ENCODE measurements at regions not wholly inside any gene's neighbourhood (a gene's known extent, or its start where the extent isn't known, plus 50 kb on each side); places are given as distances from the start of the nearest gene placed in this dataset.

DNA sequence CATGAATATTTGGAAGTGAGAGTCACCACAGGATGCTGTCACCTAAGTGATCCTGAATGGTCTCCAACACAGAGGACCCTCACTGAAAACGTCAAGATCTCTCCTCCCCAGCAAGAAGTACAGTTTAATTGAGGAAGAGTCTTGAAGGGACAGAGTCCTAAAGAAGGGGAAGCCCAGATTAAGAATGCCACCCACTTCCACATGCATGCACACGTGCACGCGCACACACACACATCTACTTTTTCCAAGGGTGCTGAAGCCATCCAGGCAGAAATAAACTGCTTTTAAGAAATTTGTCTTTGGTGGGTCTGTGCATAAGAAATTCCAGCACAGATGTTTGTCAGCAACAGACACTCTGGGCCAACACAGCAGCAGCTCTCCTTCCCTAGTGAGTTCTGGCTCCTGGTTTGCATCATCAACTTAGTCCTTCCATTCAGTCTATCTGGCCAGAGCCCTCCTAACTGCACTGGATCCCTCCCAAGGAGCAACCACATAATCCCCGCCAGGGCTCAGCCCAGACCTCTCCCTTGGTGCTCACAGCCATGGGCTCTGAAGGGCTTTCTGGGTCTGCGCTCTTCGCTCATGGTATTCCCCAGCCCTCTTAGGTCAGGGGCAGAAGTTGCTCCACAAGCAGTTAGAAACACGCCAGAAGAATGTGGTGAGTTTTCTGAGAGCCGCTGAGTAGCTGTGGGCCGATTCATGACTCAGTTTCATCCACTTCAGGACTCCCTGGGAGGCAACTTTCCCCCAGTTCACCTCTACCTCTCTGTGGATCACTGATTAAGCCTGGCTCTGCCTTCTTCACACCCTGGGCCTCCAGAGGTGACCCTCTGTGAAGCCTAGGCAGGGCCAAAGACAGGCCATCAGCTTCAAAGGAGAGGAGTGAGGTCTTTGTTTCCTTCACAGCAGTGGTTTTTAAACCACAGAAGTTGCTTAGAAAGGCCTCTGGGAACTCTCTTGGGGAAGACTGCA is 132.6 kb upstream of the LIPC start:
- DNase-seq = no peak

DNA sequence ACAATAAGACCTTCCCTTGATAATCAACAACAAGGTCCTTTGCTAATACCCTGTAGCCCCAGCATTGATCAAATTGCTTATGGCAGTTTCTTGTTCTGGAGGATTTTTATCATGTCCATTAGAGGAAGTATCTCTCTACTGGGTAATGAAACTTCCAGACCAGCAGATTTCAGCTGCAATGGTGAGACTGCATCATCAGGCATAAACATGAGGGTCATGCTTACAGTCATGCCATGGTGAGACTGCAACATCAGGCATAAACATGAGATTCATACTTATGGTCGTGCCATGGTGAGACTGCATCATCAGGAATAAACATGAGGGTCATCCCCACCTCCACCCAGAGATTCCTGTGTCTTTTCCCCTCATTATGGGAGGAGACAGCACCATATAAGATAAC is 129.0 kb upstream of the LIPC start:
- DNase-seq = no peak

DNA sequence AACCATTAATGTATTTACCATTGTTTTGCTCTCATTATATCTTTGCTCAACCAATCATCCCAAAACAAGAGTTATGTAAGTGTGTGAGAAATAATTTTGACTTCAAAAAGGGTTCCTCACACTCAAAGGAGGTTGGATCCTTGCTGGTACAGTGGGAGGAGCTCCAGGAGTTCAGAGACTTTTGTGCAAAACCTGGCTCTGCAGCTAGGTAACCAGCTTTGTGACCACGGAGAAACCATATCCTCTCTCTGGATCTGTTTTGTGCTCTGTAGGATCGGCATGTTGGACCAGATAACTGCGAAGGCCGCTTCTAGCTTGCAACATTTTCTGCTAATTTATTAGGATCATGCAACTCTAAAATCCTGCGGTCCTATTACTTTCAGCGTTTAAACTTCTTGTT is 128.6 kb upstream of the LIPC start:
- peak; percentile 23 for DNase-seq

GRCh38 chr15:58306591-58307312 is 125.0 kb upstream of the LIPC start:
- DNase-seq = no peak

GRCh38 chr15:58307313-58307961 is 124.4 kb upstream of the LIPC start:
- DNase-seq = peak; percentile 24

GRCh38 chr15:58308742-58309355 is 122.9 kb upstream of the LIPC start:
- DNase-seq = no peak

- DNase-seq = no peak
These were observed 121.5 kb upstream of the LIPC start for GRCh38 chr15:58309963-58310928.

DNA sequence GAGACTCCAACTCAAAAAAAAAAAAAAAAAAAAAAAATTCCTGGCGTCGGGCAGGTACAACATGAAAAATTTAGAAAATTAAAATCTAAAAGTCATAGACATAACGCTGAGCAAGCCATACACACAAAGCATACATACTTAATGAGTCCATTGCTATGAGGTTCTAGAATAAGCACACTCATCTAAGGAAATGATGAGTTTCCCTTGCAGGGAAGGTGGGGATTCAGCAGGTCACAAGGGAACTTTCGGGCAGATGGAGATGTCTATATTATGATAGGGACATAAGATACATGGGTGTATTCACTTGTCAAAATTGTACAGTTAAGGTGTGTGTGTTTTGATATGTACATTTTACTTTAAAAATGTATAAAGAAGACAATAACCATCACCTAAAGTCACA is 120.2 kb upstream of the LIPC start:
- no peak for DNase-seq

DNA sequence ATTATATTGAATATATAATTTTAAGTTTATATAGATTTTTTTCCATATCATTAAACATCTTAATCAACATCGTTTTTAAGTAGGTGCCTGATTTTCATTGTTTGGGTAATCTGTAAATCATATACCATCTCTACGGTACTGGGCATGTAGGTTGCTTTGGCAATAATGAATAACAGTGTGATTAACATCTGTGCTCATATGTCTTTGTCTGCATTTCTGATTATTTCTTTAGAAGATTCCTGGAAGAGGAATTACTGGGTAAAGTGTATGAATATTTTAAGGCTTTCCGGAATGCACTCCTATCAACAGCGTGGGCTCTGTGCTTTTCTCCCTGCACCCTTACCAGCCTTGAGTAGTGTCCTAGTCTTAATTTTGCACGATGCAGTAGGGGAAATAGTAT is 119.8 kb upstream of the LIPC start:
- no peak for DNase-seq

GRCh38 chr15:58313304-58313703 is 118.5 kb upstream of the LIPC start:
- peak; percentile 28 for DNase-seq

- DNase-seq = no peak
These were observed 117.8 kb upstream of the LIPC start for GRCh38 chr15:58313810-58314592.

DNA sequence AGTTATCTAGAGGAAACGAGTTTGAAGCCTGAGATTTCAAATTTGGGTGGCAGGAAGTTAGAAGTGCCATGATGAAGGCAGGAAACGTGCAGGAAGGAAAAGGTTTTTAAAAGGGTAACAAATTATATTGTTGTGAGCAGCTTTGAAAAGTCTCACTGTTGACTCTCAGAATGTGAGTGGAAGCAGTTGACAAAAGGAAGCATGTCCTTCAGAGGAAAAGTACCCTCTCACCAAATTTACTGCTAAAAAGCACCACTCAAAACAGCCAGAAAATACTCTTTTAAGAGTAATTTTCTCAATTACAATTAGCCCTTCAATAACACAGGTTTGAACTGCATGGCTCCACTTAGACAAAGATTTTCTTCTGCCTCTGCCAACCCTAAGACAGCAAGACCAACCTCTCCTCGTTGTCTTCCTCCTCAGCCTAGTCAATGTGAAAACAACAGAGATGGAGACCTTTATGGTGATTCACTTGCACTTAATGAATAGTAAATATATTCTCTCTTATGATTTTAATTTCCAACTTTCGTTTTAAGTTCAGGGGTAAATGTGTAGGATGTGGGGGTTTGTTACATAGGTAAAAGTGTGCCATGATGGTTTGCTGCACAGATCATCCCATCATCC is 117.1 kb upstream of the LIPC start:
- DNase-seq = no peak

GRCh38 chr15:58318517-58318916 is 113.3 kb upstream of the LIPC start:
- DNase-seq = no peak

DNA sequence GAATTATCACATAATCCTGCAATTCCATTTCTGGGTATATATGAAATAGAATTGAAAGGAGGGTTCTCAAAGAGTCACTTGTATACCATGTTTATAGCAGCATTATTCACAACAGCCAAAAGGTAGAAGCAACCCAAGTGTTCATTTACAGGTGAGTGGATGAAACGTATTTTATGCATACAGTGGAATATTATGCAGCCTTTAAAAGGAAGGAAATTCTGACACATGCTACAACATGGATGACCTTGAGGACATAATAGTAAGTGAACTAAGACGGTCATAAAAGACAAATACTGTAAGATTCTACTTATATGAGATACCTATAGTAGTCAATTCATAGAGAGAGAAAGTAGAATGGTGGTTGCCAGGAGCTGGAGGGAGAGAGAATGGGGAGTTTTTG is 110.8 kb upstream of the LIPC start:
- no peak for DNase-seq

DNA sequence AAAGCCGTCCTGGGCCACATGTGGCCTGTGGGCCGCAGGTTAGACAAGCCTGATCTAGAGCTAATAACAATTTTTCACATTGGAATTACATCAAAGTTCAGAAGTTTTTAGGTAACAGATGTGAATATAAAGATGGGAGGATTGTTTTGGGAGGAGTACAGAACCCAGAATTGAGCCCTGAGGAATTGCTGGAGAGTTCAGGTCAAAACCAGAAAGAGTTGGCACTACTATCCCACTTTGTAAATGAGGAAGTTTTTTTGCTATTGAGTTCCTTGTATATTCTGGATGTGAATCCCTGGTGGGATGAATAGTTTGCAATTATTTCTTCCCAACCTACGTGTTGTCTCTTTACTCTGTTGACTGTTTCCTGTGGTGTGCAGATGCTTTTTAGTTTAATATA is 109.5 kb upstream of the LIPC start:
- no peak for DNase-seq

DNA sequence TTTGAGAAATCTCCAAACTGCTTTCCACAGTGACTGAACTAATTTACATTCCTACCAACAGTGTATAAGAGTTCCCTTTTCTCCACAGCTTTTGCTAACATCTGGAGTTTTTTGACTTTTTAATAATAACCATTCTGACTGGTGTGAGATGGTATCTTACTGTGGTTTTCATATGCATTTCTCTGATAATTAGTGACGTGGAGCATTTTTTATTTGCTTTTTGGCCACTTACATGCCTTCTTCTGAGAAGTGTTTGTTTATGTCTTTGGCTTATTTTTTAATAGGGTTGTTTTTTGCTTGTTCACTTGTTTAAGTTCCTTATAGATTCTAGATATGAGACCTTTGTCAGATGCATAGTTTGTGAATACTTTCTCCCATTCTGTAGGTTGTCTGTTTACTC is 108.5 kb upstream of the LIPC start:
- peak; percentile 31 for DNase-seq

DNA sequence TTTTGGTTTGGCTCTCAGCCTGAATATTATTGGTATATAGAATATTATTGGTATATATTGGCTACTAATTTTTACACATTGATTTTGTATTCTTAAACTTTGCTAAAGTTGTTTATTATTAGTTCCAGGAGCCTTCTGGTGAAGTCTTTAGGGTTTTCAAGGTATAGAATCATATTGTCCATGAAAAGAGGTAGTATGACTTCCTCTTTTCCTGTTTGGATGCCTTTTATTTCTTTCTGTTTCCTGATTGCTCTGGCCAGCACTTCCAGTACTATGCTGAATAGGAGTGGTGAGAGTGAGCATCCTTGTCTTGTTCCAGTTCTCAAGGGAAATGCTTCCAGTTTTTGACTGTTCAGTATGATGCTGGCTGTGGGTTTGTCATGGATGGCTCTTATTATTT is 107.3 kb upstream of the LIPC start:
- no peak for DNase-seq

GRCh38 chr15:58327958-58328357 is 103.8 kb upstream of the LIPC start:
- DNase-seq = no peak

- no peak for DNase-seq
These were observed 102.6 kb upstream of the LIPC start for GRCh38 chr15:58329211-58329610.

DNA sequence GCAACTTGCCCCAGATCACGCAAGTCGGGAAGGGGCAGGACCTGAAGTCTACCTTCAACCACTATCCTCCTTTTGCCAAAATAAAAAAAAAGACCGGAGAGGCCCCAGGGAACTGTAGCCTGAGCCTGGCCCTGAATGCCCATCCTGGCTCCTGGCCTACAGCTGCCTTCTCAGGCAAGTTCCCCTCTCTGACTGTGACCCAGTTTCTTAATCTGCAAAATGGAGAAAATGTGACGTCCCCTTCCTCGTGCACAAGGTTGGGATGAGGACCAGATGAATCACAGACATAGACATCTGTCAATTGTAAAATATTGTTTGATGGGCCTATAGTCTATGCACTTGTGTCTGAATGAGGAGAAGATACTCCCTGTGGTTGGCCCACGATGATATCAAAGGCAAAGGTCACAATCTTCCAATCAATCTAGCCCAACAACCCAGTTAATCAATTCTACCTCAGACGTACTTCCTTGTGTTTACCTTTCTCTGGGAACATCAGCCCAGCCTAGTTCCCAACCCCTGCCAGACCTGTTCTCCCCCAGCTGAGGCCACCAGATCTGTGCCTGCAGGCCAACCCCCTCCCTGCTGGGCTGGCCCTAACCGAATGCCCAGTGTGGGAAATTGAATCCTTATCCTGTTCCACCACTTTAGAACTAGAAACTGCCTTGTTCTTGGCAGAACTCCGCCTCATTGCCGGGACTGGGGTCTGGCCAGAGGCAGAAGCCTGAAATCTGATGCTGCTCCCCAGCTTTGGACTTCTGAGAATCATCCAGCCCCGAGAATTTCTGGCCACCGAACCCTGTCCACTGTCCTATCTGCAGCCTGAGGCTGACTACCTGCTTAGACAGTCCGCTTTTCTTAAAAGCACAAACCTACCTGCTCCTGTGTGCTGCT is 101.8 kb upstream of the LIPC start:
- DNase-seq = no peak

Data from hematopoietic multipotent progenitor cell treated with erythropoietin and hydrocortisone succinate and interleukin-3 and kit ligand, for 4 days (in vitro differentiated cells).